ENCODE measurements at regions not wholly inside any gene's neighbourhood (a gene's known extent, or its start where the extent isn't known, plus 50 kb on each side); places are given as distances from the start of the nearest gene placed in this dataset.
A peak's percentile ranks its signal among the peaks of the same experiment; 100 is the strongest.

- WGBS, 2 donors, result 7 to 27% methylated on average over 12 to 18 of the region's 47 CpGs
- Histone ChIP-seq H3K9me3 (no peaks in the 10 kb centered on the region), H3K27me3 (peaks cover 0 to 73% (median 4%) of the 10 kb centered on the region in 4 donors), H3K4me1 (peaks cover 0 to 14% (median 7%) of the 10 kb centered on the region in 3 donors), H3K27ac (no peak overlapping the region), H3K4me3 (peak overlapping the region in 2 of 4 donors; percentile 22 to 43), H3K36me3 (no peaks in the 10 kb centered on the region)
- TF ChIP-seq CTCF (IDR thresholded peaks at IDR 0.05) (no peak), POLR2A (IDR thresholded peaks at IDR 0.05) (no peak)
- no peak for DNase-seq
- intact Hi-C loops (cut with DNase I), result no loop called here
Measured at GRCh38 chr1:47593013-47593568, 155.2 kb downstream of the FOXD2 start.

GRCh38 chr1:47593598-47594285 lies 155.9 kb downstream of the FOXD2 start:
- Histone ChIP-seq H3K36me3 (no peaks in the 10 kb centered on the region), H3K4me3 (peak overlapping the region in 1 of 4 donors; percentile 43), H3K9me3 (peaks cover 0 to under 1% (median 0%) of the 10 kb centered on the region in 3 donors), H3K27me3 (peaks cover 0 to 72% (median 4%) of the 10 kb centered on the region in 4 donors), H3K27ac (no peak overlapping the region), H3K4me1 (peaks cover 0 to 14% (median 7%) of the 10 kb centered on the region in 3 donors)
- WGBS, 2 donors, result 59 to 60% methylated on average over 3 to 5 of the region's 12 CpGs
- no peak for TF ChIP-seq POLR2A (IDR thresholded peaks at IDR 0.05)
- TF ChIP-seq CTCF (IDR thresholded peaks at IDR 0.05), result no peak
- DNase-seq, result no peak
- intact Hi-C loops (cut with DNase I), result no loop called here

GRCh38 chr1:47594627-47595026 lies 156.8 kb downstream of the FOXD2 start:
- WGBS, 2 donors, result 80% methylated on average over 1 of the region's 4 CpGs; no CpG with 5 or more reads in 1 of the 2 donors
- Histone ChIP-seq H3K4me3 (no peak overlapping the region), H3K4me1 (peaks cover 0 to 14% (median 7%) of the 10 kb centered on the region in 3 donors), H3K9me3 (peaks cover 0 to 9% (median under 1%) of the 10 kb centered on the region in 3 donors), H3K36me3 (no peaks in the 10 kb centered on the region), H3K27ac (no peak overlapping the region), H3K27me3 (peaks cover 0 to 69% (median 4%) of the 10 kb centered on the region in 4 donors)
- intact Hi-C loops (cut with DNase I), result no loop called here
- DNase-seq, result no peak
- TF ChIP-seq CTCF (IDR thresholded peaks at IDR 0.05) (no peak), POLR2A (IDR thresholded peaks at IDR 0.05) (no peak)

GRCh38 chr1:47596328-47596727 lies 158.5 kb downstream of the FOXD2 start:
- WGBS, 2 donors, result 89% methylated on average over 3 of the region's 3 CpGs; no CpG with 5 or more reads in 1 of the 2 donors
- TF ChIP-seq CTCF (IDR thresholded peaks at IDR 0.05) (no peak), POLR2A (IDR thresholded peaks at IDR 0.05) (no peak)
- intact Hi-C loops (cut with DNase I), result no loop called here
- H3K4me1 ChIP-seq, result peaks cover 0 to 14% (median 7%) of the 10 kb centered on the region in 3 donors
- H3K9me3 ChIP-seq, result peaks cover 0 to 17% (median 8%) of the 10 kb centered on the region in 3 donors
- no peaks in the 10 kb centered on the region for H3K36me3 ChIP-seq
- no peak overlapping the region for H3K4me3 ChIP-seq
- no peak for DNase-seq
- peaks cover 0 to 57% (median 4%) of the 10 kb centered on the region in 4 donors for H3K27me3 ChIP-seq
- H3K27ac ChIP-seq, result no peak overlapping the region

- 75 to 80% methylated on average over 8 of the region's 8 CpGs for WGBS, 2 donors
- TF ChIP-seq POLR2A (IDR thresholded peaks at IDR 0.05), result no peak
- TF ChIP-seq CTCF (IDR thresholded peaks at IDR 0.05), result no peak
- H3K4me1 ChIP-seq, result peaks cover 0 to 3% (median under 1%) of the 10 kb centered on the region in 3 donors
- DNase-seq, result no peak
- peaks cover 0 to 39% (median 1%) of the 10 kb centered on the region in 4 donors for H3K27me3 ChIP-seq
- no peak overlapping the region for H3K27ac ChIP-seq
- H3K4me3 ChIP-seq, result no peak overlapping the region
- H3K36me3 ChIP-seq, result no peaks in the 10 kb centered on the region
- intact Hi-C loops (cut with DNase I), result no loop called here
- H3K9me3 ChIP-seq, result peaks cover 0 to 29% (median 12%) of the 10 kb centered on the region in 3 donors
Measured at GRCh38 chr1:47598357-47598756, 160.5 kb downstream of the FOXD2 start.

Measured in esophagus squamous epithelium (tissue), 5 donors.